ENCODE measurements at regions not wholly inside any gene's neighbourhood (a gene's known extent, or its start where the extent isn't known, plus 50 kb on each side); places are given as distances from the start of the nearest gene placed in this dataset.

- no peak for DNase-seq (ENCODE audit: low spot score)
These were observed 115.7 kb upstream of the HIVEP3 start for GRCh38 chr1:42034426-42034825.

- DNase-seq (ENCODE audit: low spot score) = no peak
These were observed 114.9 kb upstream of the HIVEP3 start for GRCh38 chr1:42033629-42034028.

- DNase-seq (ENCODE audit: low spot score) = no peak
These were observed 99.0 kb upstream of the HIVEP3 start for GRCh38 chr1:42017730-42018129.

GRCh38 chr1:42017259-42017658, 98.5 kb upstream of the HIVEP3 start:
- DNase-seq (ENCODE audit: low spot score) = no peak

- peak; percentile 13 for DNase-seq (ENCODE audit: low spot score)
These were observed 96.1 kb upstream of the HIVEP3 start for GRCh38 chr1:42014823-42015222.

GRCh38 chr1:42013881-42014470, 95.3 kb upstream of the HIVEP3 start:
- peak; percentile 27 for DNase-seq (ENCODE audit: low spot score)

GRCh38 chr1:42012852-42013251, 94.1 kb upstream of the HIVEP3 start:
- no peak for DNase-seq (ENCODE audit: low spot score)

GRCh38 chr1:42010381-42010780, 91.7 kb upstream of the HIVEP3 start:
- DNase-seq (ENCODE audit: low spot score) = no peak

GRCh38 chr1:42008264-42008663, 89.5 kb upstream of the HIVEP3 start:
- DNase-seq (ENCODE audit: low spot score) = no peak

GRCh38 chr1:42006836-42007235, 88.1 kb upstream of the HIVEP3 start:
- peak; percentile 20 for DNase-seq (ENCODE audit: low spot score)

- no peak for DNase-seq (ENCODE audit: low spot score)
These were observed 87.4 kb upstream of the HIVEP3 start for GRCh38 chr1:42006093-42006492.

GRCh38 chr1:42005530-42005929, 86.8 kb upstream of the HIVEP3 start:
- no peak for DNase-seq (ENCODE audit: low spot score)

GRCh38 chr1:42004860-42005259, 86.1 kb upstream of the HIVEP3 start:
- no peak for DNase-seq (ENCODE audit: low spot score)

GRCh38 chr1:42004322-42004721, 85.6 kb upstream of the HIVEP3 start:
- DNase-seq (ENCODE audit: low spot score) = no peak

GRCh38 chr1:42003433-42003832, 84.7 kb upstream of the HIVEP3 start:
- no peak for DNase-seq (ENCODE audit: low spot score)

- no peak for DNase-seq (ENCODE audit: low spot score)
These were observed 83.5 kb upstream of the HIVEP3 start for GRCh38 chr1:42002220-42002619.

- no peak for DNase-seq (ENCODE audit: low spot score)
These were observed 82.0 kb upstream of the HIVEP3 start for GRCh38 chr1:42000766-42001165.

- no peak for DNase-seq (ENCODE audit: low spot score)
These were observed 81.2 kb upstream of the HIVEP3 start for GRCh38 chr1:41999884-42000283.

- DNase-seq (ENCODE audit: low spot score) = no peak
These were observed 79.5 kb upstream of the HIVEP3 start for GRCh38 chr1:41998250-41998649.

- DNase-seq (ENCODE audit: low spot score) = no peak
These were observed 78.4 kb upstream of the HIVEP3 start for GRCh38 chr1:41997153-41997552.

- no peak for DNase-seq (ENCODE audit: low spot score)
These were observed 76.9 kb upstream of the HIVEP3 start for GRCh38 chr1:41995441-41996130.

GRCh38 chr1:41994195-41994894, 75.6 kb upstream of the HIVEP3 start:
- no peak for DNase-seq (ENCODE audit: low spot score)

GRCh38 chr1:41983451-41983850, 64.7 kb upstream of the HIVEP3 start:
- DNase-seq (ENCODE audit: low spot score) = no peak

All from AG20443 (cell line).